GM21737 (cell line): ENCODE measurements at regions not wholly inside any gene's neighbourhood (a gene's known extent, or its start where the extent isn't known, plus 50 kb on each side); places are given as distances from the start of the nearest gene placed in this dataset.

ENCODE experiments used
- ATAC-seq: cut with Tn5 transposase; IDR thresholded peaks from one replicate; pipeline ENCODE4 v1.9.1; 2021; ENCODE audit warnings: mild to moderate bottlenecking, moderate library complexity; ENCODE audit not compliant: unreplicated experiment

- no peak for ATAC-seq
Observed at GRCh38 chr20:60553095-60553494, 594.9 kb downstream of the CDH26 start.

DNA sequence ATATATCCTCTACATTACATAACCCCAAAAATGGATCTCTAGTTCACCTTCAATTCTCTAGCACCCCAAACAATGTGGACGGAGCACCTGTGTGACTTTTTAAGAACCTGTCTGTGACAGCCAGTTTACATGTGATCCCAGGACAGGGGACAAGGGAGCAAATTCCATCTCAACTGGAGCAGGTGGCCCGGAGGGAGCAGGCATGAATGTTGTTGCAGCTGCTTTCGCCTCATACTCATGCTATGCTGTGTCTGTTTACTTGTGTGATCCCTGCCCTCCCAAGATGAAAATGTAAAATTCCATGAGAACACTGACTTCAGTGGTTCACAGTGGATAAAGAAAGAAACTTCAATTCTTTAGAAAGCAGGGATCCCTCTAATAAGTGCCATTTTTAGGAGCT is 600.3 kb downstream of the CDH26 start:
- ATAC-seq: no peak

GRCh38 chr20:60559462-60559861 is 601.2 kb downstream of the CDH26 start:
- no peak for ATAC-seq

DNA sequence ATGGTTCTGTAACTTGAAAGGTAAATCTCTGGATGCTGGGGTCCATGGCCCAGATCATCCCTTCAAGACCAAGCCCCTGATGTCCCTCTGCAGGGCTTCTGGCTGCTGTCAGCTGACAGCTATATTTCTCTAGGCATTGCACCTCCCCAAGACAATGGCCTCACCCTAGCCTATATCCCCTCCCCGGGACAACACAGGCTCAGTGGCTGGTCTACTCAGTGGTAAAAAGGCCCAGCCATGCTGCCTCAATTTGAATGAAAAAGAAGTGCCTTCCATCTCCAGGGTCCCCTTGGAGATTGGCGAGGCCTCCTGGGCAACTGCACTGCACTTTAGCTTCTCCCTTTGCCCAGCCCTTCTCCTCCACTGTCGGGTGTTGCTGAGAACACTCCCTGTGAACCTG is 602.8 kb downstream of the CDH26 start:
- no peak for ATAC-seq

DNA sequence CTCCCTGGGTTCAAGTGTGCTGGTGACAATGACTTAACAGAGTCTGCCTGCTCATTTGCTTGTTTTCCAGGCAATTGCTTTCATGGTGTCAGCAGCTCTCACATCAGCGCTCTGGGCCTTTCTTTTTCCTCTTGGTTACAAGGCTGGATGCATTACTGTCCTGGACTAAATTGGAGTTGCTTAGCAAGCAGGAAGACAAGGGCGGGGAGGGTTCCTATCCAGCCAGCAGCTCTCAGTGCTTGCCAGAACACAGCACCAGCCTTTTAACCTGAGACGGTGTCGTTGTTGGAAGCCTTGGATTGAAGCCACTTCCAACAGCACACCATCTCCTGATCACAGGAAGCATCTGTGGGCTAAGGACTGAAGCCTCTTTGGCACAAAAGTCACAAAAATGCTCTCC is 606.9 kb downstream of the CDH26 start:
- ATAC-seq: no peak

- ATAC-seq: no peak
Observed at GRCh38 chr20:60565551-60565950, 607.3 kb downstream of the CDH26 start.

- ATAC-seq: no peak
Observed at GRCh38 chr20:60569116-60569515, 610.9 kb downstream of the CDH26 start.

DNA sequence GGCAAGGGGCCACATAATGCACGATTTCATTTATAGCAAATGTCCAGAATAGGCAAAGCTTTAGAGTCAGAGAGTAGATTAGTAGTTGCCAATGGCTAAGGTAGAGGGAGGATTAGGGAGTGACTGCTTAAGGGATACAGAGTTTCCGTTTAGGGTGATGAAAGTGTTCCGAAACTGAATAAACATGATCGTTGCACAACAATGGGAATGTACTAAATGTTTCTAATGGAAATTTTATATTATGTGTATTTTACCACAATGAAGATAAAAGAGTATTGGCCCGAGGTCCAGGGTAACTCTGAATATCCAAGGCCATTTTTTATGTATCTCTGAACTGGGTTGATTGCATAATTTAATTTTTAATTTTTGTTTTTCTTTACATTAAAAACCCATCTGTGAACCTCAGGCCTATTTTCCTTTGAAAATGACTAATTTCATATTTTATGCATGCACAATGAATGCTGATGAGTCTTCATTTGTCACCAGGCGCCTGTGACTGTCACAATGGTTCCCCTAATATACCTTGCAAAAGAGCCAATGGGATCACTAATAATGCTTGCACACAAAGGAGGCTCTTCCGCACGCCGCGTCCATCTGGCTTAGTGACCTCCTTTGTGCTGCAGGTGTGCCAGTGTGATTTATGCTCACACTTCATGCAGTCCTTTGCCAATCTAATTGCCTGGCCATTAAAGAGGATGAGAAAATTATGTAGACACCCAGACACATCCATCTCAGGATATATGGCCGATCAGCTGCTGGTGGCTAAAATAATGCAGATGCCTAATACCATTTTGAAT is 612.5 kb downstream of the CDH26 start:
- ATAC-seq: no peak

DNA sequence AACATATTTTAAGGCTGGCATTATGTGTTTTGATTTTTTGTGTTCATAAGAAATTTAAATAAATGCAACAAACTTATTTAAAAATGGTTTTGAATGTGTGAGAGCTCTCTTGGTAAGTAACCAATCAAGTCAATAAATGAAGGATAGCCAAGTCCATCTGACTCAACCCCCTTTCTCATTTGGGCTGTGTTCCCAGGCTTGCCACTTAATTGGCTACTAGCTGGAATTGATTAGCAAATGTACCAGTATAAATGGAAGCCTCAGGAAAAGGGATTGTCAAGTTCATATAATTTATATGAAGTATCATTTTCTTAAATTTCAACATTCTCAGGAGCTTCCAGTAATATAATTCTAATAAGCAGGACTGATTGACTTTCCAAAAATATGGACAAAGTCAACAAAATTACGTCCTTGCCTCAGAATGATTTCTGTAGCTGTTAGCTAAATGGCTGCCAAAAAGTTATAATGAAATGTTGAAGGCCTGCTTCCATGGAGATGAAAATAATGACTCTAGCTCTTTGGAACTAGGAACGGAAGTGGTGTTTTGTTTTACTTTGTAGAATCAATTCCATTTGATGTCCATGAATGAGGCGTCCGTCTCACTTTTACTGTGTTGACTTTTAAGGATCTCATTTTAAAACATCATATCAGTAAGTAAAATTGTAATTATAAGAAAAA is 614.9 kb downstream of the CDH26 start:
- ATAC-seq: no peak

- ATAC-seq: no peak
Observed at GRCh38 chr20:60576236-60576635, 618.0 kb downstream of the CDH26 start.

GRCh38 chr20:60579941-60580515 is 621.8 kb downstream of the CDH26 start:
- no peak for ATAC-seq

- ATAC-seq: no peak
Observed at GRCh38 chr20:60581606-60582115, 623.4 kb downstream of the CDH26 start.

GRCh38 chr20:60583741-60584140 is 625.5 kb downstream of the CDH26 start:
- ATAC-seq: no peak

DNA sequence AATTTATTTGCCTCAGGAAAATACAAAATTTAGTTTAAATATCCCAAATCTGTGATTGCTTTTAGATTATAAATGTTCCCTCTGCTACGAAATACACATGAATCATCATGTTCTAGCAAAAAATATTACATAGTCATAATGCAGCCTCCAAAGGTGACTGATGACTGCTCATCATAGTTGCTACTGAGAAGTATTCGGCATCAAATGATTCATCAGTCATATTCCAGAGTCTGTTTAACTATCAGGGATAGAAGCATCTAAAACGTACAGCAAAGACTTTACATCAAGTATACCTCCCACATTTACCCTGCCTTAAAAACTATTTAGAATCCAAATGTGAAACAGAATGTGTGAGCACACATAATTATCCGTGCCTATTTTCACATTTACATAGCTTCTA is 626.0 kb downstream of the CDH26 start:
- ATAC-seq: no peak

DNA sequence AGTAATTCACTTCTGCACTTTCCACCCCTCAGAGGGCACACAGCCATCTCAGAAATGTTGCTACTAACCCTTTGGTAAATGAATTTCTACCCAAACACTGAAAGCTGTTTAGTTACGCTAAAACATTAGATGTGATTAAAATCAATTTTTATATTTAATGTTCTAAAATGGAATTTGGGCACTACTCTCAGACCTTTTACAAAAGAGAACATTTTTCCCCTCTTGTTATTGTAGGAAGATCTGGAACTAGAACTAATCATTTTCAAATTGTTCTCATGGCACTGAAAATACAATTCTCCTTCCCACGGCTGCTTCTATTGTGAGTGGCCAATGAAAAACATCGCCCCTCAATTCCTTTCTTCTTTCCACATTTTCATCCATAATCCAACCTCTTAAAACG is 627.4 kb downstream of the CDH26 start:
- ATAC-seq: no peak

GRCh38 chr20:60586269-60587050 is 628.2 kb downstream of the CDH26 start:
- ATAC-seq: no peak

- ATAC-seq: no peak
Observed at GRCh38 chr20:60587986-60588385, 629.8 kb downstream of the CDH26 start.

DNA sequence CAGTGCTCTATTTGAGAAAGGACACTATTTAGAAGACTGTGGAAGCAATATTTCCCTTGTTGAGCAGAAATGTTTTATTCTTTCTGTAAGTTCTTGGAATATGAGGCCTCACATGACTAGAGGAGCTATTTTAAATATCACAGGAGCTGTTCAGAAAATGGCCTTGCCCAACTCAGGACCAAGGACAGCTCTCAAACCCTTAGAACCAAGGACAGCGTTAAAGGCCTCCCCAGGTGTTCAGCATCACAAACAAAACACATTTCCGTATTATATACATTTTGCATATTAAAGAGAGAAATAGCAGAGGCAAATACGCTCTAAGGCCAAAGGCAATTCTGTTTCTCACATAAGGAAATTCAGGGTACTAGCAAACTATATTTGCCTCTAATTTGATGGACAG is 631.4 kb downstream of the CDH26 start:
- ATAC-seq: no peak

- ATAC-seq: no peak
Observed at GRCh38 chr20:60591172-60591799, 633.1 kb downstream of the CDH26 start.

DNA sequence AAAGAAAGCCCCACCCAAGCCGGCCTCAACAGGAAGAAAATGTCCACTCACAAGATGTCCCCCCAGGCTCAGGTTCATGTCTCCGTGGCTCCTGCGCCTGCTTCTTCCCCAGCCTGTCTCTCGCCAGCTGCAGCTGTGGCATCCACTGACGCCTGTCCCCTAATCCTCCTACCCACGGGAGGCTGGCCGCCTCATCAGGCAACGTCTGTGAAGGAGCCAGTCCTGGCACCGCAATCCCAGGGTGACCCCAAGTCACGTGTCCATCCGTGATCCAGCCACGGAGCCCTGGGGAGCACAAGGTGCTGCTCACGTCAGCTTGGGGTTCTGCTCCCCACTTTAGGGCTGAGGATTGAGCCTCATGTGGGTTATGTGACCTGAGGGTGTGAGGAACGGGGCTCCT is 640.3 kb downstream of the CDH26 start:
- ATAC-seq: no peak

DNA sequence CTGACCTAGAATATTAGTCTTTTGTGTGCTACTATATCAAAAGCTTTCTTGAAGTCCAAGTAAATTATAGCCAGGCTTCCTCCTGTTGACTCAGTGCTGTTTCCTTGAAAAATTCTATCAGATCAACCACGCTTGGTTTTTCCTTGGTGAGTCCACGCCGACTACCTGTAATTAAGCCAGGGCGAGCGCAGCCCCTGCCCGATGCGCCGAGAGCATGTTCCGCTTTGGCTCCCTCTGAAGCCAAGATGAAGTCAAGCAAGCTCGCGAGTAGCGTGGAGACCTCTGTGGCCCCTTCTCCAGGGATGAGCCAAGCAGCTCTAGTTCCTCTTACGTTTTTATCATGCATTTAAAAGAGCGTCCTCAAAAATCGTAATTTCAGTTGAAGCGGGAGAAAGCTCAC is 641.2 kb downstream of the CDH26 start:
- ATAC-seq: no peak
